GM12874 (cell line): ENCODE measurements at regions not wholly inside any gene's neighbourhood (a gene's known extent, or its start where the extent isn't known, plus 50 kb on each side); places are given as distances from the start of the nearest gene placed in this dataset.
A peak's percentile ranks its signal among the peaks of the same experiment; 100 is the strongest.

Source experiments
- TF ChIP-seq, protein P1 (sequence below): IDR thresholded peaks from 2 replicates; pipeline ENCODE4 v1.5.1; 2011; ENCODE audit warnings: low read depth, mild to moderate bottlenecking, control low read depth, low read length, moderate library complexity; ENCODE audit not compliant: insufficient read depth

DNA sequence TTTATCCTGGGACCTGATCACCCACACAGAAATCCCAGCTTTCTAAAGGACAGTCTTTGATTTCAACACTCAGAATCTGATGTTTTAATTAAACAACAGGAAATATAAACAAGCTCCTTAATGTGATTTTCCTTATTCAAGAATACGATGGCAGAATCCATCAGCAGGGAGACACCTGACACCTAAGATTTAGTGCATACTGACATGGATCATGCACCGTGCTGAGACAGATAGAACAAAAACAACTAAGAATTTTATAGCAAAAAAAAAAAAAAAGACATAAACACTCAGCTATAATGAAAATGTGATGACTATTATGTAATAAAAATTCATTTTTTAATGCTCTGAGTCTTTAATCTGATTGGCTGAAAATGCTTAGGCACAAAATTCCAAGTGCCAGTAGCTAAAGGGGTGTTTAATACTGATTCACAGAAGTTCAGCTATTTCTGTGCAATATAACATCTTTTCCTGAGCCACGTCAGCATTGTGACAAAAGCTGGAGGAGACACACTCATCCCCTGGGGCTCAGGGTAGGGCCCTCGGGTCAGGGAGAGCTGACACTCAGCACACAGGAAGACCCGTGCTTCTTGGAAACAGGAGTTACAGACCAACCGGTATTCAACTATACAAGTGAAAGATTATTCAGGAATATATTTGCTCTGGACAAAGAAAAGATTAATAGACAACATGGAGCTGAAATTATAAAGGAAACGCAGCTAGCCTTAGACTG lies 247.4 kb downstream of the FBXO15 start:
- TF ChIP-seq, protein P1, sequence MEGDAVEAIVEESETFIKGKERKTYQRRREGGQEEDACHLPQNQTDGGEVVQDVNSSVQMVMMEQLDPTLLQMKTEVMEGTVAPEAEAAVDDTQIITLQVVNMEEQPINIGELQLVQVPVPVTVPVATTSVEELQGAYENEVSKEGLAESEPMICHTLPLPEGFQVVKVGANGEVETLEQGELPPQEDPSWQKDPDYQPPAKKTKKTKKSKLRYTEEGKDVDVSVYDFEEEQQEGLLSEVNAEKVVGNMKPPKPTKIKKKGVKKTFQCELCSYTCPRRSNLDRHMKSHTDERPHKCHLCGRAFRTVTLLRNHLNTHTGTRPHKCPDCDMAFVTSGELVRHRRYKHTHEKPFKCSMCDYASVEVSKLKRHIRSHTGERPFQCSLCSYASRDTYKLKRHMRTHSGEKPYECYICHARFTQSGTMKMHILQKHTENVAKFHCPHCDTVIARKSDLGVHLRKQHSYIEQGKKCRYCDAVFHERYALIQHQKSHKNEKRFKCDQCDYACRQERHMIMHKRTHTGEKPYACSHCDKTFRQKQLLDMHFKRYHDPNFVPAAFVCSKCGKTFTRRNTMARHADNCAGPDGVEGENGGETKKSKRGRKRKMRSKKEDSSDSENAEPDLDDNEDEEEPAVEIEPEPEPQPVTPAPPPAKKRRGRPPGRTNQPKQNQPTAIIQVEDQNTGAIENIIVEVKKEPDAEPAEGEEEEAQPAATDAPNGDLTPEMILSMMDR, result no peak

DNA sequence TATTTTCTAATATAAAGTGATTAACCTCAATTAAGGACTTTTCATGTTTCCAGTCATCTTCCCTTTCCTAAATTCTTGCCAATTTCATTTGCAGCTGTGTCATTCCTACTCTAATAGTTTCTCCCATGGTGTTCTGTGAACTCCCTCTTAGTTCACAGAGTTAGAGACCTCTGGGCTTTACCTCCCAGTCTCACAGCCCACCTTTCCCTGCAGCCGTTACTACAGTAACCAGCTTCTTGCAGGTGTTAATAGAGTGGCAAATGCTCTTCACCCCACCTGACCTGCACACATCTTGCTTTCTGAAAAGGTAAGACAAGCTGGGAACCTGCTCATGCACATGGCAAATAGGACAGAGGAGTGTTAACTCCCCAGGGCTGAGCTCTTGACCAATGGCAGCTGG lies 250.1 kb downstream of the FBXO15 start:
- TF ChIP-seq, protein P1, result no peak

DNA sequence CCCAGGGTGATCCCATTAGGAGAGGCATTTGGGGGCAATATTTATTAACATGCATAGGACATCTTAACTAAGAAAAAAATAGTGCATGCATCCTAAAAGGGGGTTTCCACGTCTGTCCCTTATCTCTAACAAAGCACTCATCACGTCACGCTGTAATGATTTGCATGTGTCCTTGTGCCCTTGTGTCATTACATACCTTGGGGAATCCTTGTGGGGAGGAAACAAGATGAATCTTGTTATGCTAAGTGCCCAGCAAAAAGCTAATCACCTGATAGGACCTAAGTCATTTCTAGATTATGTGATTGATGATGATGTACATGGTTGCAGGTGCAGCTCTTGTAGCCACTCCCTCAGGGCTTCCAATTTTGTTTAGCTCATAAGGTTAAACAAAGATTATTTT lies 250.9 kb downstream of the FBXO15 start:
- TF ChIP-seq, protein P1, result no peak

DNA sequence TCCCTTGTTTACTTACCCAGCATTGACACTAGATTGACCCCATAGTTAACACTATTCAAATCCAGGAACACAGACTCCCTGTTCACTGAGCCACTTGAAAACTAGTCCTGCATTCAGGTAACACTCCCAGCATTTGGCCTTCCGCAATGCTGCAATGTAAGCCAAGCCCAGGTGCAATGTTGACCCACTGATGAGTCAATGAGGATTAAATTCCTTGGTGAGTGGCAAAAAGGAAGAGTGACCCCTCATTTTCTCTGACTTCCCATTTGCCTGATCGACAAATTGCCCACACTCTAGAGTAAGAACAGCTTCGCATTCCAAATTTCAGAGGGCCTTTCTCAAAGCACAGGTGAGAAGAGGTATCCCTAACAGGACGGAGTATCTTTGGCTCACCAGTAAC lies 251.9 kb downstream of the FBXO15 start:
- TF ChIP-seq, protein P1, result no peak

DNA sequence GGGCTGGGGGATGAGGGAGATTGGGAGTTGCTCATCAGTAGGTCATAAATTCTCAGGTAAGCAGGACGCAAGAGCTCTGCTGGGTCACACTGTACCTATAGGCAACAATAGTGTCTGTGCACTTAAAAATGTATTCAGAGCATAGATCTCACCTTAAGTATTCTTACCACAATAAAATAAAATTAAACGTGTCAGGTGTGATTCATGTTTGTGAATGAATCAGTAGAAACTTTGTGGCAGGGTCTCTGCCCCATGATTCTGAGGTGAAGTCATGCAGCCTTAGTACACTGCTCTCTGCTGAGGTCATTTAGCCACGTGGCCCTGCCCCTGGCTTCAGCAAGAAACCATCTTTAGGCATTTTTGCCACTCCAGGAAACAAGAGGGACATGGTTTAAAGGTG lies 253.8 kb downstream of the FBXO15 start:
- TF ChIP-seq, protein P1, result no peak

DNA sequence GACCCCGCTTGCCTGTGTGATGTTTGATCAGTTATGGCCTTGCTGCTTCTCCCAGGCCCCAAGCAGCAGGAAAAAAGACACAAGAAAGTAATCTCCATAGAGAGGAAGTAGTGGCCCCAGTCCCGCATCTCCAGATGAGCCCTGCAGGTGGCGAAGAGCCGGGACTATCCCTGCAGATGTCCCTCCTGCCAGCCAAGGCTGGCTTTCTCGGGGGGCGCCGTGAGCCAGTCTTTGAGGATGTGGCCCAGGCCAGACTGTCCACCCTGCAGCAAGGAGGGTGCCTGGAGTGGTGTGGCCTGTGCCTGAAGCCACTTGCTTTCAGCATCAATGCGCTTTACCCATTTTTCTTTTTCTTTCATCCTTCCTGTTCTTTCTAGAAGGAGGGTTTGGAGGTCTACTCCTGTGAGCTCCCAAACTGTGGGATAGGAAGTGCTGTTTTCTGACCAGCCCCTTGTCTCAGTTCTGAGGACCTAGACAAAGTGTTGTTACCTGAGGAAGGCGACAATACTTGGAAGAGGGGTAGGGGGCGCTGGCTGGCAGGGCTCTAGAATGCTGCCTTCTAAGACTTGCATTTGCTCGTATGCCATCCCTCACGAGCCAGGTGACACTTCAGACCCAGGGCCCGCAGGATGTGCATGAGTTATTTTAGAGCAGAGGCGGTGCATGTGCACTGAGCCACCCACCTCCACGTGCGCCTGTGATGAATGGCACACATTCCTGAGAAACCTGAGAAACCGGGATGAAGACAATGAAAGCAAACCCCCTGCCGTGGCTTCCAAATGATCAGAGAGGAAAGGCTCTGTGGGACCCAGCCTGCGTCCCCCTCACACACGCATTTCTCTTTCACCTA lies 255.8 kb downstream of the FBXO15 start:
- TF ChIP-seq, protein P1, result 0 out of 2 replicates have a peak, but pooled peaks have one; percentile 8

DNA sequence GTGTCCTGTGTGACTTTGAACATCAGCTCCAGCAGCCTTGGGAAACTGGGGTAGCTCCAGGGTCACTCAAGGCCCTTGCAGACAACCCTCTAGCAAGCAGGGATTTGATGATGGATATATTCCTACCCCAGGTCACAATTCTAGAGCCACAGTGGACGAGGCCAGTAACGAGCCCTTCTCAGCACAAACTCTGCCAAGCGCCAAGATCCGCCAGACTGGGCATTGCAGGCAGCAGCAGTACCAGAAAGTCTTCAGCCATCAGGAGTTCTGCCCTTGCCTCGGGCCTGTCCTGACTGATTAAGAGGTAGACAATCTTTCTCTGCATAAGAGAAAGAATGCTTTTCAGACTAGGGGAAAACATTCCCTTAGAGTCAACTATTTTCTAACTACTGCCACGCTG lies 259.1 kb downstream of the FBXO15 start:
- TF ChIP-seq, protein P1, result no peak
